ENCODE measurements at regions not wholly inside any gene's neighbourhood (a gene's known extent, or its start where the extent isn't known, plus 50 kb on each side); places are given as distances from the start of the nearest gene placed in this dataset.
A peak's percentile ranks its signal among the peaks of the same experiment; 100 is the strongest.

DNA sequence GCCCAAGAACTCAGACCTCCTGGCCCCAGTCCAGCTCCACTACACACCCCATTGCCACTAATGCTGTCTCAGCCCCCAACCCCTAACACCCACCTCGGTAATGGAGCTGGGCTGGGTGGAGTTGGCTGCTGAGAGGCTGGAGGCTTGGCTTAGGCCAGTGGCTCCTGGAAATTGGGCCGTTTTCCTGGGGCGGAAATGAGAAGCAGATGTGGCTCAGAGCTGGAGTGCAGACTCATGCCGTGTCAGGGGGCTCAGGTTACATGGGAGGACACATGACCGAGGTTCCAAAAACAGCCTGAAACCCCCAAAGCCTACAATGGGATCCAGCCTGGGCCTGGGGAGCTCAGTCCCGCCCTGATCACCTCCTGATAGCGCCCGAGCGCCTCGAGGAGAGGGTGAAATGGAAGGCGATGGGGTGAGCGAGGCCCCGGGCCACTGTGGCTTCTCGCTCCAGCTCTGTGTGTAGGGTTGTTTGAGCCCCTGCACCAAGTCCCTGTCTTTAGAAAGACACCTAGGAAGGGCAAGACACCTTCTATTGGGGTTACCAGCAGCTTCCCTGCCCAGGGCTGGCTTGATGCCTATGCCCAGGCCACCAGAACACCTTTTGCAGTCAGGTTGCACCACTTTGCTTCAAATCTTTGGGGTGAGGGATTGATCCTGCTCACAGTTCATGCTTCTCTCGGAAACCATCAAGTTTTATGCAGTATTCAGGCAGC, 175.7 kb upstream of the HAAO start:
- no peaks in the 10 kb centered on the region for H4K20me1 ChIP-seq (ENCODE audit: insufficient read depth, low read length, poor library complexity, severe bottlenecking)
- no peak overlapping the region for H3K9ac ChIP-seq (ENCODE audit: low read depth, low read length, poor library complexity, severe bottlenecking)
- peaks cover 32% of the 10 kb centered on the region for H3K4me1 ChIP-seq (ENCODE audit: insufficient read depth, low read length, poor library complexity, severe bottlenecking)
- no peaks in the 10 kb centered on the region for H3F3A ChIP-seq (ENCODE audit: low read depth)
- H3K27me3 ChIP-seq (ENCODE audit: insufficient read depth, low read length, poor library complexity, severe bottlenecking): no peaks in the 10 kb centered on the region
- no peak overlapping the region for H3K4me3 ChIP-seq (ENCODE audit: low read length, poor library complexity, severe bottlenecking)
- no peak overlapping the region for H2AFZ ChIP-seq (ENCODE audit: low read length)
- H3K9me3 ChIP-seq (ENCODE audit: insufficient read depth, low read depth, low read length): no peaks in the 10 kb centered on the region
- no peaks in the 10 kb centered on the region for H3K36me3 ChIP-seq (ENCODE audit: insufficient read depth, low read length)
- H3K4me2 ChIP-seq (ENCODE audit: low read depth, low read length, poor library complexity, severe bottlenecking): no peak overlapping the region
- H3K79me2 ChIP-seq (ENCODE audit: insufficient read depth, low read length): no peaks in the 10 kb centered on the region
- H3K9me2 ChIP-seq (replicated peaks; ENCODE audit: low read depth, low read length): no peaks in the 10 kb centered on the region
- TF ChIP-seq, protein P1, sequence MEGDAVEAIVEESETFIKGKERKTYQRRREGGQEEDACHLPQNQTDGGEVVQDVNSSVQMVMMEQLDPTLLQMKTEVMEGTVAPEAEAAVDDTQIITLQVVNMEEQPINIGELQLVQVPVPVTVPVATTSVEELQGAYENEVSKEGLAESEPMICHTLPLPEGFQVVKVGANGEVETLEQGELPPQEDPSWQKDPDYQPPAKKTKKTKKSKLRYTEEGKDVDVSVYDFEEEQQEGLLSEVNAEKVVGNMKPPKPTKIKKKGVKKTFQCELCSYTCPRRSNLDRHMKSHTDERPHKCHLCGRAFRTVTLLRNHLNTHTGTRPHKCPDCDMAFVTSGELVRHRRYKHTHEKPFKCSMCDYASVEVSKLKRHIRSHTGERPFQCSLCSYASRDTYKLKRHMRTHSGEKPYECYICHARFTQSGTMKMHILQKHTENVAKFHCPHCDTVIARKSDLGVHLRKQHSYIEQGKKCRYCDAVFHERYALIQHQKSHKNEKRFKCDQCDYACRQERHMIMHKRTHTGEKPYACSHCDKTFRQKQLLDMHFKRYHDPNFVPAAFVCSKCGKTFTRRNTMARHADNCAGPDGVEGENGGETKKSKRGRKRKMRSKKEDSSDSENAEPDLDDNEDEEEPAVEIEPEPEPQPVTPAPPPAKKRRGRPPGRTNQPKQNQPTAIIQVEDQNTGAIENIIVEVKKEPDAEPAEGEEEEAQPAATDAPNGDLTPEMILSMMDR (conservative IDR thresholded peaks at IDR 0.05; ENCODE audit: low read length): no peak
- no peak for TF ChIP-seq EZH2phosphoT487 (IDR thresholded peaks at IDR 0.05; ENCODE audit: borderline replicate concordance)

DNA sequence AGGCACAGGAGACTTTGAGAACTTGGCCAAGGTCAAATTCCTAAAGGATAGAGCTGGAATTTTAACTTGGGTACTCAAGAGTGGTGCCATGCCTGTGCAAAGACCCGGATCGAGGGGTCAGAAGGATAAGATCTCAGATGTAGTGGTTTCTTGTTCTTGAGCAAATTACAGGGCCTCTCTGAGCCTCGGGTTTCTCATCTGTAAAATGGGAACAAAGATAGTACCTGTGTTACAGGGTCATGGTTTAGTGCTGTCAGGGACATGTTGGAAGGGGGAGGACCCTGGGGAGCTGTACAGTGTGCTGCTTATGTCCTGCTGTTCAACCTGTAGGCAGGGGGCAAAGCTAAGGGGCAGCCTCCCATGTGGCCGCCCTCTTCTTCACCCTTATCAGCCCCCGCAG, 173.5 kb upstream of the HAAO start:
- H3K36me3 ChIP-seq (ENCODE audit: insufficient read depth, low read length): no peaks in the 10 kb centered on the region
- H3K9ac ChIP-seq (ENCODE audit: low read depth, low read length, poor library complexity, severe bottlenecking): no peak overlapping the region
- H4K20me1 ChIP-seq (ENCODE audit: insufficient read depth, low read length, poor library complexity, severe bottlenecking): no peaks in the 10 kb centered on the region
- H3K4me2 ChIP-seq (ENCODE audit: low read depth, low read length, poor library complexity, severe bottlenecking): no peak overlapping the region
- H3K27me3 ChIP-seq (ENCODE audit: insufficient read depth, low read length, poor library complexity, severe bottlenecking): no peaks in the 10 kb centered on the region
- H2AFZ ChIP-seq (ENCODE audit: low read length): no peak overlapping the region
- no peak overlapping the region for H3K4me3 ChIP-seq (ENCODE audit: low read length, poor library complexity, severe bottlenecking)
- H3K79me2 ChIP-seq (ENCODE audit: insufficient read depth, low read length): no peaks in the 10 kb centered on the region
- H3K9me2 ChIP-seq (replicated peaks; ENCODE audit: low read depth, low read length): no peaks in the 10 kb centered on the region
- no peak for TF ChIP-seq EZH2phosphoT487 (IDR thresholded peaks at IDR 0.05; ENCODE audit: borderline replicate concordance)
- TF ChIP-seq, protein P1 (conservative IDR thresholded peaks at IDR 0.05; ENCODE audit: low read length): no peak
- H3K9me3 ChIP-seq (ENCODE audit: insufficient read depth, low read depth, low read length): no peaks in the 10 kb centered on the region
- no peaks in the 10 kb centered on the region for H3F3A ChIP-seq (ENCODE audit: low read depth)
- H3K4me1 ChIP-seq (ENCODE audit: insufficient read depth, low read length, poor library complexity, severe bottlenecking): peaks cover 53% of the 10 kb centered on the region

DNA sequence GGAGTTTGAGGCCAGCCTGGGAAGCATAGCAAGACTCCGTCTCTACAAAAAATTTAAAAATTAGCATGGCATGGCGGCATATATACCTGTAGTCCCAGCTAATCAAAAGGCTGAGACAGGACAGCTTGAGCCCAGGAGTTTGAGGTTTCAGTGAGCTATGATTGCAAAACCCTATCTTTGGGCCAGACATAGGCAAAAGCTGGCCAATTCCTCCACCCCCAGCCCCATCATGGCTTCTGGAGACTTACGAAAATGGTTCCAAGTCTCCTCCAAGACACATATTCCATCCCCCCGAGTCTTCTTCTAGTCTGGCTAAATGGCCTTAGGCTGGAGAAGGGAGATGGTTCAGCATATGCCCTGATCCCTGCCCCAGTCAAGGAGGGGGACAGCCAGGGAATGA, 172.8 kb upstream of the HAAO start:
- H3K9me2 ChIP-seq (replicated peaks; ENCODE audit: low read depth, low read length): no peaks in the 10 kb centered on the region
- no peak overlapping the region for H2AFZ ChIP-seq (ENCODE audit: low read length)
- H3K4me2 ChIP-seq (ENCODE audit: low read depth, low read length, poor library complexity, severe bottlenecking): peak overlapping the region; percentile 5
- no peaks in the 10 kb centered on the region for H3F3A ChIP-seq (ENCODE audit: low read depth)
- H3K79me2 ChIP-seq (ENCODE audit: insufficient read depth, low read length): no peaks in the 10 kb centered on the region
- H3K36me3 ChIP-seq (ENCODE audit: insufficient read depth, low read length): no peaks in the 10 kb centered on the region
- no peak for TF ChIP-seq EZH2phosphoT487 (IDR thresholded peaks at IDR 0.05; ENCODE audit: borderline replicate concordance)
- TF ChIP-seq, protein P1 (conservative IDR thresholded peaks at IDR 0.05; ENCODE audit: low read length): no peak
- peaks cover 60% of the 10 kb centered on the region for H3K4me1 ChIP-seq (ENCODE audit: insufficient read depth, low read length, poor library complexity, severe bottlenecking)
- no peaks in the 10 kb centered on the region for H3K9me3 ChIP-seq (ENCODE audit: insufficient read depth, low read depth, low read length)
- no peaks in the 10 kb centered on the region for H3K27me3 ChIP-seq (ENCODE audit: insufficient read depth, low read length, poor library complexity, severe bottlenecking)
- peak overlapping the region; percentile 53 for H3K9ac ChIP-seq (ENCODE audit: low read depth, low read length, poor library complexity, severe bottlenecking)
- H4K20me1 ChIP-seq (ENCODE audit: insufficient read depth, low read length, poor library complexity, severe bottlenecking): no peaks in the 10 kb centered on the region
- H3K4me3 ChIP-seq (ENCODE audit: low read length, poor library complexity, severe bottlenecking): no peak overlapping the region

All from Loucy (cell line).